ENCODE measurements at regions not wholly inside any gene's neighbourhood (a gene's known extent, or its start where the extent isn't known, plus 50 kb on each side); places are given as distances from the start of the nearest gene placed in this dataset.

GRCh38 chr12:124622331-124622730 lies 54.9 kb upstream of the NCOR2 start:
- Histone ChIP-seq H2BK15ac (ENCODE audit: low read depth, low read length) (no peak overlapping the region), H3K18ac (ENCODE audit: low read depth, low read length) (no peak overlapping the region), H3K27me3 (ENCODE audit: control insufficient read depth, insufficient read depth, low read length) (peaks cover 9% of the 10 kb centered on the region; the same call in 1 of the 2 replicates), H3K4ac (ENCODE audit: low read depth, low read length) (no peak overlapping the region), H4K8ac (ENCODE audit: low read depth in 2 of 2, low read length in 2 of 2) (no peak overlapping the region), H2BK5ac (ENCODE audit: low read depth, low read length, poor library complexity, severe bottlenecking) (no peak overlapping the region), H2AFZ (replicated peaks; ENCODE audit: low read length, poor library complexity) (no peak overlapping the region), H3K9ac (ENCODE audit: low read depth, low read length) (no peak overlapping the region), H2BK120ac (ENCODE audit: low read depth, low read length) (no peak overlapping the region), H4K20me1 (ENCODE audit: insufficient read depth, low read length) (no peaks in the 10 kb centered on the region), H2AK5ac (ENCODE audit: low read depth, low read length) (no peak overlapping the region), H3K79me1 (ENCODE audit: low read depth in 1 of 2, low read length in 2 of 2) (no peaks in the 10 kb centered on the region; a peak in 1 of 4 replicates), H3K23ac (ENCODE audit: low read depth, low read length) (no peak overlapping the region), H3K4me3 (ENCODE audit: insufficient read depth, low read depth, low read length) (no peak overlapping the region), H4K5ac (ENCODE audit: low read depth, low read length) (no peak overlapping the region), H3K4me1 (ENCODE audit: control insufficient read depth, insufficient read depth, low read length) (peaks cover 16% of the 10 kb centered on the region), H3K36me3 (ENCODE audit: control insufficient read depth, insufficient read depth, low read length) (no peaks in the 10 kb centered on the region), H3K56ac (ENCODE audit: extremely low read depth, insufficient read depth, low read length) (no peak overlapping the region), H3K27ac (ENCODE audit: insufficient read depth, low read length) (no peak overlapping the region), H2BK20ac (ENCODE audit: low read depth, low read length) (no peak overlapping the region), H3K9me1 (ENCODE audit: insufficient read depth, low read length) (peaks cover 5% of the 10 kb centered on the region), H3K14ac (replicated peaks; ENCODE audit: low read depth, low read length) (no peak overlapping the region), H3K4me2 (ENCODE audit: low read depth, low read length) (no peak overlapping the region), H4K91ac (ENCODE audit: insufficient read depth, low read depth, low read length) (no peak overlapping the region), H2AK9ac (replicated peaks; ENCODE audit: low read depth, low read length, poor library complexity) (no peak overlapping the region), H3K9me3 (ENCODE audit: control insufficient read depth, insufficient read depth, low read length) (0 out of 2 replicates have a peak, but pooled peaks cover 3% of the 10 kb centered on the region)
- CTCF ChIA-PET, result no interaction called here
- no TSS peak for BruUV-seq (replicated peaks)
- intact Hi-C loops (cut with micrococcal nuclease), result no loop called here
- ATAC-seq (ENCODE audit: low read depth) (no peak), DNase-seq (no peak)
- dilution Hi-C loops (cut with HindIII; ENCODE audit: low sequenced_read_pairs, unreplicated experiment), result no loop called here
- in situ Hi-C loops (cut with MboI; ENCODE audit: low sequenced_read_pairs), result no loop called here
- POLR2A ChIA-PET (ENCODE audit: unreplicated experiment), result no interaction called here
- WGBS, 2 experiments (ENCODE audit: extremely low coverage in 2 of 2, insufficient read length in 1 of 2), result 100% methylated on average over 3 of the region's 7 CpGs; no CpG with 5 or more reads in 1 of the 2 experiments
- TF ChIP-seq RAD21 (IDR thresholded peaks at IDR 0.05; ENCODE audit: low read length) (no peak), POLR2A (IDR thresholded peaks at IDR 0.05; ENCODE audit: low read depth, low read length) (no peak), ELK1 (IDR thresholded peaks at IDR 0.05; ENCODE audit: borderline replicate concordance, low read depth, low read length) (no peak), RFX5 (IDR thresholded peaks at IDR 0.05; ENCODE audit: low read depth, low read length) (no peak), MAFK (IDR thresholded peaks at IDR 0.05; ENCODE audit: low read depth, low read length) (no peak), CTCF (conservative IDR thresholded peaks at IDR 0.05; ENCODE audit: low read depth, low read length) (no peak), BHLHE40 (IDR thresholded peaks at IDR 0.05; ENCODE audit: low read depth, low read length) (no peak), CHD1 (IDR thresholded peaks at IDR 0.05; ENCODE audit: low read depth, low read length) (no peak), MXI1 (IDR thresholded peaks at IDR 0.05; ENCODE audit: borderline replicate concordance, low read depth, low read length) (no peak), SMC3 (IDR thresholded peaks at IDR 0.05; ENCODE audit: low read depth, low read length) (no peak), CEBPB (IDR thresholded peaks at IDR 0.05; ENCODE audit: low read depth, low read length) (no peak), MAZ (IDR thresholded peaks at IDR 0.05; ENCODE audit: borderline replicate concordance, low read depth, low read length) (no peak), FOS (IDR thresholded peaks at IDR 0.05; ENCODE audit: low read depth, low read length) (no peak), NFE2L2 (IDR thresholded peaks at IDR 0.05; ENCODE audit: low read depth, low read length) (no peak), USF2 (IDR thresholded peaks at IDR 0.05; ENCODE audit: low read depth, low read length) (no peak), RCOR1 (IDR thresholded peaks at IDR 0.05; ENCODE audit: insufficient replicate concordance, low read length) (no peak)

Measured in IMR-90 (cell line).